ENCODE measurements at regions not wholly inside any gene's neighbourhood (a gene's known extent, or its start where the extent isn't known, plus 50 kb on each side); places are given as distances from the start of the nearest gene placed in this dataset.

GRCh38 chr18:60200558-60200957 is 172.0 kb downstream of the MC4R start:
- POLR2A ChIA-PET, result no interaction called here
- CTCF ChIA-PET (ENCODE audit: low intra/inter-chr PET ratio), result no interaction called here
- 6% methylated on average over 2 of the region's 2 CpGs for WGBS (ENCODE audit: insufficient coverage, low coverage, missing lambda C conversion rate)
- BruUV-seq (replicated peaks), result no TSS peak
- FAIRE-seq, result no peak
- H3K9me1 ChIP-seq (ENCODE audit: control insufficient read depth, insufficient read depth, low read length), result no peaks in the 10 kb centered on the region
- no peak for DNase-seq (ENCODE audit: extremely low read depth in 1 of 4, low spot score in 3 of 4)
- H3K9ac ChIP-seq (ENCODE audit: insufficient read depth in 1 of 2, low read depth in 2 of 2, low read length in 2 of 2), result no peak overlapping the region
- no peaks in the 10 kb centered on the region for H3K4me1 ChIP-seq (replicated peaks in 1 of 2; ENCODE audit: control insufficient read depth in 2 of 2, insufficient read depth in 2 of 2, low read length in 2 of 2)
- H3K4me2 ChIP-seq (ENCODE audit: insufficient read depth, low read length), result no peak overlapping the region
- no peaks in the 10 kb centered on the region for H3K36me3 ChIP-seq (ENCODE audit: control insufficient read depth, insufficient read depth, low read length)
- no peak overlapping the region for H3K4me3 ChIP-seq
- no peaks in the 10 kb centered on the region for H4K20me1 ChIP-seq (replicated peaks; ENCODE audit: control insufficient read depth, insufficient read depth, low read length)
- ATAC-seq, result no peak
- H3K79me2 ChIP-seq (ENCODE audit: control insufficient read depth, insufficient read depth, low read length), result no peaks in the 10 kb centered on the region
- H2AFZ ChIP-seq (ENCODE audit: low read depth, low read length), result no peak overlapping the region
- intact Hi-C loops (cut with micrococcal nuclease), result no loop called here
- in situ Hi-C loops (cut with MboI), result no loop called here
- no peak overlapping the region for H3K27ac ChIP-seq (ENCODE audit: extremely low read depth, low read depth, low read length)
- no peaks in the 10 kb centered on the region for H3K9me3 ChIP-seq (replicated peaks; ENCODE audit: control insufficient read depth, insufficient read depth, low read depth, low read length)
- no peaks in the 10 kb centered on the region for H3K27me3 ChIP-seq (ENCODE audit: control insufficient read depth in 2 of 2, insufficient read depth in 2 of 2, low read length in 2 of 2)
- TF ChIP-seq SMAD1 (IDR thresholded peaks at IDR 0.05; ENCODE audit: low read depth, low read length, partially characterized antibody) (no peak), PHF21A (IDR thresholded peaks at IDR 0.05; ENCODE audit: borderline replicate concordance, low read depth) (no peak), MYBL2 (IDR thresholded peaks at IDR 0.05; ENCODE audit: low read depth) (no peak), MYBL2 (CRISPR knock-in tag; IDR thresholded peaks at IDR 0.05; ENCODE audit: borderline replicate concordance) (no peak), ZFP91 (CRISPR knock-in tag; IDR thresholded peaks at IDR 0.05) (no peak), KLF13 (tag; IDR thresholded peaks at IDR 0.05; ENCODE audit: borderline replicate concordance, low read depth) (no peak), DMBX1 (CRISPR knock-in tag; IDR thresholded peaks at IDR 0.05; ENCODE audit: borderline replicate concordance) (no peak), ETV1 (tag; conservative IDR thresholded peaks at IDR 0.05; ENCODE audit: low read depth) (no peak), SMAD3 (CRISPR knock-in tag; conservative IDR thresholded peaks at IDR 0.05) (no peak), ZNF586 (CRISPR knock-in tag; conservative IDR thresholded peaks at IDR 0.05) (no peak), MEIS2 (IDR thresholded peaks at IDR 0.05; ENCODE audit: partially characterized antibody) (no peak), DLX4 (CRISPR knock-in tag; IDR thresholded peaks at IDR 0.05) (no peak), HDAC2 (IDR thresholded peaks at IDR 0.05) (no peak), FOXO4 (CRISPR knock-in tag; IDR thresholded peaks at IDR 0.05) (no peak), ZNF184 (CRISPR knock-in tag; IDR thresholded peaks at IDR 0.05) (no peak), PTTG1 (tag; IDR thresholded peaks at IDR 0.05; ENCODE audit: low read depth) (no peak), RFX1 (IDR thresholded peaks at IDR 0.05) (no peak)
- TF ChIP-seq, protein P1, sequence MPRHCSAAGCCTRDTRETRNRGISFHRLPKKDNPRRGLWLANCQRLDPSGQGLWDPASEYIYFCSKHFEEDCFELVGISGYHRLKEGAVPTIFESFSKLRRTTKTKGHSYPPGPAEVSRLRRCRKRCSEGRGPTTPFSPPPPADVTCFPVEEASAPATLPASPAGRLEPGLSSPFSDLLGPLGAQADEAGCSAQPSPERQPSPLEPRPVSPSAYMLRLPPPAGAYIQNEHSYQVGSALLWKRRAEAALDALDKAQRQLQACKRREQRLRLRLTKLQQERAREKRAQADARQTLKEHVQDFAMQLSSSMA (CRISPR knock-in tag; IDR thresholded peaks at IDR 0.05), result no peak

Data from K562 (cell line).